ENCODE measurements at regions not wholly inside any gene's neighbourhood (a gene's known extent, or its start where the extent isn't known, plus 50 kb on each side); places are given as distances from the start of the nearest gene placed in this dataset.
"Not testable (repeated sequence)": the region's sequence is repeated elsewhere in the genome, so short reads cannot be mapped to it uniquely, and the experiment has no call there.

- DNase-seq, result no peak
Observed at GRCh38 chr4:112708772-112709171, 71.8 kb downstream of the LARP7 start.

- no peak for DNase-seq
Observed at GRCh38 chr4:112714922-112715901, 78.3 kb downstream of the LARP7 start.

GRCh38 chr4:112717856-112718255 is 80.9 kb downstream of the LARP7 start:
- no peak for DNase-seq

GRCh38 chr4:112721627-112722026 is 84.7 kb downstream of the LARP7 start:
- no peak for DNase-seq

GRCh38 chr4:112726041-112726440 is 89.1 kb downstream of the LARP7 start:
- DNase-seq, result no peak

GRCh38 chr4:112727728-112728127 is 90.8 kb downstream of the LARP7 start:
- DNase-seq, result not testable (repeated sequence)

GRCh38 chr4:112731715-112732114 is 94.8 kb downstream of the LARP7 start:
- DNase-seq, result no peak

GRCh38 chr4:112732142-112732541 is 95.2 kb downstream of the LARP7 start:
- no peak for DNase-seq

- DNase-seq, result no peak
Observed at GRCh38 chr4:112735474-112735951, 98.6 kb downstream of the LARP7 start.

GRCh38 chr4:112736718-112737135 is 99.8 kb downstream of the LARP7 start:
- DNase-seq, result no peak

GRCh38 chr4:112739442-112739841 is 102.5 kb downstream of the LARP7 start:
- no peak for DNase-seq

GRCh38 chr4:112747036-112747435 is 110.1 kb downstream of the LARP7 start:
- no peak for DNase-seq

GRCh38 chr4:112748352-112748878 is 111.5 kb downstream of the LARP7 start:
- DNase-seq, result no peak

GRCh38 chr4:112750749-112751148 is 113.8 kb downstream of the LARP7 start:
- not testable (repeated sequence) for DNase-seq

GRCh38 chr4:112751447-112751846 is 114.5 kb downstream of the LARP7 start:
- no peak for DNase-seq

- DNase-seq, result no peak
Observed at GRCh38 chr4:112752061-112752460, 115.1 kb downstream of the LARP7 start.

- DNase-seq, result no peak
Observed at GRCh38 chr4:112752510-112752909, 115.6 kb downstream of the LARP7 start.

- DNase-seq, result no peak
Observed at GRCh38 chr4:112753333-112753732, 116.4 kb downstream of the LARP7 start.

GRCh38 chr4:112759313-112759712 is 122.4 kb downstream of the LARP7 start:
- no peak for DNase-seq

- peak; percentile 23 for DNase-seq
Observed at GRCh38 chr4:112765317-112765974, 128.5 kb downstream of the LARP7 start.

- no peak for DNase-seq
Observed at GRCh38 chr4:112766422-112766821, 129.5 kb downstream of the LARP7 start.

GRCh38 chr4:112767386-112767785 is 130.4 kb downstream of the LARP7 start:
- no peak for DNase-seq

GRCh38 chr4:112770114-112770513 is 133.2 kb downstream of the LARP7 start:
- no peak for DNase-seq
